Posterior vena cava (tissue), 2 donors: ENCODE measurements at regions not wholly inside any gene's neighbourhood (a gene's known extent, or its start where the extent isn't known, plus 50 kb on each side); places are given as distances from the start of the nearest gene placed in this dataset.

Experiments used
- DNase-seq: peaks from one replicate; pipeline ENCODE4 v3.0.0-alpha.2; 2020; ENCODE audit warnings: low spot score
- intact Hi-C, 2 donors: fragments of 100-400 bp; cut with DNase I; formaldehyde crosslinking; loops; one replicate each; pipeline versions ENCODE4 v1.14.1 to v1.14.2; 2022 to 2023
- donor health status: DM: yes; HTN: yes; CAD: no.
- donor health status: DM: yes; HTN: yes; CAD: no.

DNA sequence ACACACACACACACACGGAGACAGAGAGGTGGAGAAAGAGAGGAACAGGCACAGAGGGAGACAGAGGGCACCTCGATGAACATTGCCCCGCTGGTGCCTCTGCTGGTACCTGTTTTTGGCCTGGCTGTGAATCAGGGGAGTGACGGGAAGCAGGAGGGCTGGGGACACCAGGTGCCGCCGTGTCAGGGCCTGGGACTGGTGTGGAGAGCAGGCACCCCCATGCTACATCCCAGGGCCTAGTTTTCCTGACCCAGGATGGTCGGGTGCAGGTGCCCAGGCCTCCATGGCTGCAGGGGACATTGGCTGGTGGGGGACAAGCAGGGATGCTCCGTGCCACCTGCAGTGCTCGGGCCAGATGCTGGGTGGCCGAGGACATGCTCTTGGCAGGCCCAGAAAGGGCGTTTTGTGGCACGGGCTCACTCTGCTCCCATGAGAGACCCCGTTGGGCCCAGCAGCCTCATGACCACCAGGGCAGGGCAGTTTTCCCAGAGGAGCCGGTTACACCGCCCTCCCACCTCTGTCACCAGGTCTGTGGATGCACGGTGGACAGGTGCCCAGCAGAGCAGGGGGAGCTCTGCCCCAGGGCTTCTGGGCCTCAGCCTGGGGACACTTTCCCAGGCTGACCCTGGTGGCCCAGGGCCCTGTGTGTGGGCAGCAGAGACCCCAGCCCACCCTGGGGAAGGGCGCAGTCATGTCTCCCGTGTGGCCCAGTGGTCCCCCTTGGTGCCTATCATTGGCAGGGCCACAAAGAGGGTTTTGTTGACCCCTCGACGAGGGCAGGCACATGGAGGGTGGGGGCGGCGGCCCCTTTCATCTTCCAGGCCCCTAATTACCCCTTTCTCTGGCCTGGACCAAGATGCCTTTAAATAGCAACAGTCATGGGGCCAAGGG lies 207.5 kb upstream of the RTL1 start:
- intact Hi-C loops = no loop called here
- peak; percentile 69 for DNase-seq

DNA sequence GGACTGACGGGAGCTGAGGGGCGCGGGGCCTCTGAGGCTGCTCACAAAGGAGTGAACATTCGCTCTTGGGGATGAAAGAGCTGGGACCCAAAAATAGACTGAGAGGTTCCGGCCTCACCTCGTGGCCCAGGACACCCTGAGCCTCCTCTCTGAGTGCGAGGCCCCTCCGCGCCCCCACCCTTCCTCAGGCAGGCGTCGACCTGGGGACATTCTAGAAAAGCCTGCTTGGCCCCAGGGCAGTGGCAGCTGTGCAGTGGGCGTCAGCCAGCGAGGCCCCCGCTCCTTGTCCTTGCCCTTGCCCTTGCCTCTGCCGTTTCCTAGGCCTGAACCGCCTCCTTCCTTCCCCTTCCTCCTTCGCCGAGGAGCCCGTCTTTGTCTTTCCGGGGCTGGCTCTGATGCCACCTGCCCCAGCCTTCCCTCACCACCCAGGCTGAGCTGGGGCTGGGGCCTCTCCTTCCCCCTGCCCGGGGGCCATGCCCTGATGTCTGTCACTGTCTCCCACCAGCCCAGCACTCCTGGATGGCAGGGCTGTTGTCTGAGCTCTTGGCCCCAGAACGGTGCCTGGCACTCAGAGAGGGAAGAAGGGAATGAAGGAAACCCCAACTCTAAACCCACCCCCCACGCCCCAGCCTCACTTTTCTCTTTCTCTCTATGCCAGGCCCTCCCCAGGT lies 208.2 kb upstream of the RTL1 start:
- intact Hi-C loops = no loop called here
- peak; percentile 73 for DNase-seq

GRCh38 chr14:101112351-101113107 lies 209.0 kb upstream of the RTL1 start:
- intact Hi-C loops = no loop called here
- DNase-seq = peak; percentile 72

- DNase-seq = peak; percentile 56
Measured at GRCh38 chr14:101113108-101113612, 209.6 kb upstream of the RTL1 start.

DNA sequence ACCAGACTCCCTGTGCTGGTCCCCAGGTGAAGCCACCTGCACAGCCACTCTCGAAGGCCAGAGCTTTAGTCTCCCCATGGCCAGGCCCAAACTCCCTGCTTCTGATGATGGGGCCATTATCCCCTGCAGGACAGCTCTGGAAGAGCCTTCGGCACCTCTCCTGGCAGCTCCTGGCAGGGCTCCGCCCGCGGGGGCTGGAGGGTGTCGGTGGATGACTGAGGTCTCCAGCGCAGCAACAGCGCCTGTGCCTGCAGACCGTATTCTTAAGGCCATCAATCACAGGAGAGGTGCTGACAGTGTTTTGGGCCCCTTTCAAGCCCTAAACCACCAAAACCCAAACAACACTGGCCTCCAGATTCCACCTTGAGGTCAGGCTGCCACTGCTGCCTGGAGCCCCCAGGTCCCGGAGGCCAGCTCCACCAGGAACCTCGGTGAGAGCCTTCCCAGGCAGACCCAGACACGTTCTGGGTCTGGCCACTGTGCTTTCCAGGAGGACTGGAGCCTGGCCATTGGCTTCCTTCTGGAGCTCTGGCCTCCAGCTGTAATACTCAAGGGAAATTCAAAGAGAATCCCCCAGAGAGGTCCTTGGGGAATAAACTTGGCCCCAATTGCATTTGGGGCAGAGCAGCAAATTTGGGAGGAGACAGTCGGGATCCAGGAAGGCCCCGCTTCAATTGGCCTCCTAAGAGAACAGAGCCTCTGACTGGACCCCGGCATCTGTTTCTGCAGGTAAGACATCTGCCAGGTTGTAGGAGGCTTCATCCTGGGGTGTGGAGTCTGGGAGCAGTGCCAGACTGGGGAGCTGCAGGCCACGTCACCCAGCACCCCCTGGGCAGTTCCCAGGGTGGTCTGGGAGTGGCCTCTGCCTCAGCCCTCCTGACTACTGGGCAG lies 210.6 kb upstream of the RTL1 start:
- intact Hi-C loops = no loop called here
- DNase-seq = peak; percentile 54

More at GRCh38 chr14:101113108-101113612, 209.6 kb upstream of the RTL1 start:
- intact Hi-C loops = no loop called here

DNA sequence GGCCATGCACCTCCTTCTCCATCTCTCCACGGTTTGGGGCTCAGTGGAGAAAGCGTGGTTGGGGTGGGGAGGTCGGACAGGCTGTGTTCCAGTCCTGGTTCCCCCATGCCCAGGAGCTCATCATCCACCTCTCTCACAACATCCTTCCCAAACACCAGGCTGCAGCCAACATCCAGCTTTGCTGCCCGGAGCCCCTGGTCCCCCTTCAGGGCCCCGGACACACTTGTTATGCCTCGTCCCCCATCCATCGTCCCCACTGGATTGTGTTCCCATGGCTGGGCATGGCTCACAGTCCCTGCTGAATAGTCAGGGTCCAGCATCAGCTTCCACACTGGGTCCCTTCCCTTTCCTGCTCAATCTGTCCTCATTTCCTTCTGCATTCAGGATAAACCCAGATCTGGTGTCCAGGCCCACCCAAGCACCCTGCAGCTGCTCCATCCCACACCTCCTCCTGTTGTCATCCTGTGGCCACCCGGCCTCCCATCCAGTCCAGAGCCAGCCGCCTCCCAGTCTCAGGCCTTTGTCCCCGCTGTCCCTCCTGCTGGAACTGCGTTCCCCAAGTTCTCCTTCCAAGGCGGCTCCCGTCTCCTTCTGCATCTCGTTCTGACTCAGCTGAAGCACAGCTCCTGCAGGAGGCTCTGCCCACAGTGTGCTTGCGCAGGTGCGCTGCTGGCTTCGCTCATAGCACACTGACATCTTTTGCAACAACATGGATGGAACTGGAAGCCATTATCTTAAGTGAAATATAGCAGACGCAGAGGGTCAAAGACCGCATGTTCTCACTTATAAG lies 211.4 kb upstream of the RTL1 start:
- intact Hi-C loops = no loop called here
- DNase-seq = peak; percentile 49

- DNase-seq = peak; percentile 44
- intact Hi-C loops = no loop called here
Measured at GRCh38 chr14:101115652-101116051, 212.1 kb upstream of the RTL1 start.

- intact Hi-C loops = no loop called here
- peak; percentile 36 for DNase-seq
Measured at GRCh38 chr14:101116065-101116464, 212.5 kb upstream of the RTL1 start.

DNA sequence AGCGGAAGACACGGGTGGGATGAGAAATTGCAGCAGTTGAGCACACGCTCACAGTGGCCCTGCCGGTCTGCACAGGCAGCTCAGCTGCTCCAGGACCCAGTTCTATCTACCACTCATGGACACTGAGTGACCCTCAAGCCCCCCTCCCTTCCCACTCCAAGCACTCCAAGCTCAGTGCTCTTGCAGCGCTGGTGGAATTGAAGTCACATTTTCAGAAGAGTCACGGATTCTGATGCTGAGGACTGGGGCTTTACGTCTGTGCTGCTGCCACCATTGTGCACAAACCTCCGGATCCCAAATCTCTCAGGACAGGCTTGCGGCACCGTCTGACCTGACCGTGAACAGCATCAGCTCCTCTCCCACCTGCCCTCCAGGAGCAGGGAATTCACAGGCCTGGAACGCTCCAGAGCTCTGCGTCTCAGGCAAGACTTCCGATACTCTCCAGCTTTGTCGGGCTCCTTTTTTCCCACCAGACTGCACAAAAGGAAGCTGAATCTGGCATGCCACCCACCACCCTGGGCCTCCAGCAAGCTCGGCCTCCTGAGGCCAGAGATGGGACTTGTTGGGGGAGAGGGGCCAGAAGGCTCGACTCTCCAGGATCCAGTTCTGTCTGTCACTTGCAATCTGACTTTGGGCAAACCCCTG lies 213.1 kb upstream of the RTL1 start:
- peak; percentile 54 for DNase-seq
- intact Hi-C loops = no loop called here

- DNase-seq = no peak
- intact Hi-C loops = no loop called here
Measured at GRCh38 chr14:101117543-101117942, 214.0 kb upstream of the RTL1 start.

DNA sequence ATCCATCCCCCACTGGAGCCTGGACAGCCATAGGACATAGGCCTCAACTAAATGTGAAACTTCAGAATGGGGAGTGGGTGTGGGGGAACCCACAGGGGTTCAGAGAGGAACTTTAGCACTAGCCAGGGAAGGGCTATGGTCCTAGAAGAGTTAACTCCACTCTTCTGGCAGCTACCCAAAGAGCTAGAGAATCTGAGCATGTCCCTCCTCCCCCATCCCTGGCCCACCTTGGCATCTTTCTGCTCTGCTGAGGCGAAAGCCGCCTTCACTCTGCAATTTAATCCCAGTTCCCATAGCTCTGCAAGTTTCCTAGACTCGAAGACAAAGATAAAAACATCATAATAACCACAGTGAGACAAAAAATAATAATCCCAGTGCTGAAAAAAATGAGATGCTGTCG lies 214.7 kb upstream of the RTL1 start:
- peak; percentile 12 for DNase-seq

DNA sequence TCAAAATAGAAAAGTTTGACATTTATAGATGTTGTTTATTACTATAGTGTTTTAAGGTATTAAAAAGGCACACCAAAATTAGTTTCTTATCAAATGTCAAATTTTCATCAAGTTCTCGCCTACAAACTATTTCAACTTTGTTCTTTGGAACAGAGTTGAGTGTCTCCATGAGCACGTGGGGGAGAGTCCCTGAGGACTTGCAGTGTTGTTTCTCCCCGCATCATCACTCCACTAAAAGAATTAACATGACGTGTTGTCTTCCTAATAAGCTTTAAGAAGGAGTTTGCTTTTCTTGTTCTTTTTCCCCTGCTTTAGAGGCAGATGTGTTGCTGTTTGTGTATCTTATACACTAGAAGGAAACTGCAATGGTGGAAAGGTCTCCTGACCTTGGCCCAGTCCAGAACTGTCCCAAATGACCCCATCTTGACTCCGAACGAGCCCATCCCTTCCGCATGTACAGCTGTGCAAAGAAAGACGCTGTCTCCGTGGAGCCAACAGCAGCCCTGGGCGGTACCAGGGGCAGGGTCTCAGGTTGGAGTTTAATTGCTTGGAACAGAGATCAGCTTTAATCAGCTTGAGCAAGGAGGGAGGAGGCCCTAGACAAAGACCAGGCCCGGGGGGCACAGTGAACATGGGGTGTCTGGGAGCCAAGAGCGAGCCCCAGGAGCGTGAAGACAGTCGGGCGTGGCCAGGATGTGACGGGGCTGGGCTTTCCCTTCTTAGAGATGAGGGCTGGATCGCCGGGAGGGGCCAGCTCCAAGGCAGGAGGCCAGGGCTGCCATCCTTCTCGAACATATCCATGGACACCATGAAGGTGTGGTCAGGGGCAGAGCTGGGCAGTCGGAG lies 215.4 kb upstream of the RTL1 start:
- intact Hi-C loops = no loop called here
- peak; percentile 77 for DNase-seq

More for the DNA sequence above, 214.7 kb upstream of the RTL1 start:
- intact Hi-C loops = no loop called here

GRCh38 chr14:101119830-101120571 lies 216.5 kb upstream of the RTL1 start:
- DNase-seq = peak; percentile 69
- intact Hi-C loops = no loop called here

DNA sequence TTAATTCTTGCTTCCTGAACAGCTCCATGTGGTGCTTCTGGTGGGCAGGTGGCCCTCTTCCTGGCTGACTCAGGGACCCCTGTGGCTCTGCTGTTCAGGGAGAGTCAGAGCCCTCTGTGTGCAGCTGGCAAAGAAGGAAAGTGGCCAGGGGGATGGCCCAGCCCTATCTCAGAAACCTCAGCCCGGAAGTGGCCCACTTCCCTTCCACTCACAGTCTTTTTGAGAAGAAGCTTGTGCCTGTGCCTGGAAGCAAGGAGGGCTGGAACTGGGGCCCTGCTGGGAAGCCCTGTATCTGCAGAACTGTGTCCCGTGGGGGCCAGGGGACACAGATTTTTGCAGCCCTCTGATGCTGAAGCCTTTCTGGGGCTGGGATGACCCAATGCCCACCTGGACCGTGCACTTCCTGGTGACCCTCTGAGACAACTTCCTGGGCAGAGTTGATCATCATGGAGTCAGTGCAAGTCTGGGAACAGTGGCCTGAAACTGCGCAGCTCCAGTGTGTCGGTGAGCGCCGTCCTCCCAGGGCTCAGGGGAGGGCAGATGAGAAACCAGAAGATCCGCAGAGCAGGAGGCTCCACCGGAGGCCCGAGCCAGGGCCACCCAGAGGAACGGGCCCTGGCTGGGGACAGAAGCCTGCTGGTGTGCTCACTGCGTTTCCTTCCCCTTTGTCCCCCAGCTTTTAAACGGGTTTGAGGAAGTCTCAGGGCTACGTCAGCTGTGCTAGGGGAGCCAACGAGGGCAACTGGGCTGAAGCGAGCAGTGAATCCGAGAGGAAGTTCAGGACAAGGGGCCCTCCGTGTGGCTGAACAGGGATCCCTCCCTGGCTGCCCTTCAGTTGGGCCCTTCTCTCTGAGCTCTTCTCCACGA lies 217.4 kb upstream of the RTL1 start:
- DNase-seq = peak; percentile 88
- intact Hi-C loops = no loop called here

DNA sequence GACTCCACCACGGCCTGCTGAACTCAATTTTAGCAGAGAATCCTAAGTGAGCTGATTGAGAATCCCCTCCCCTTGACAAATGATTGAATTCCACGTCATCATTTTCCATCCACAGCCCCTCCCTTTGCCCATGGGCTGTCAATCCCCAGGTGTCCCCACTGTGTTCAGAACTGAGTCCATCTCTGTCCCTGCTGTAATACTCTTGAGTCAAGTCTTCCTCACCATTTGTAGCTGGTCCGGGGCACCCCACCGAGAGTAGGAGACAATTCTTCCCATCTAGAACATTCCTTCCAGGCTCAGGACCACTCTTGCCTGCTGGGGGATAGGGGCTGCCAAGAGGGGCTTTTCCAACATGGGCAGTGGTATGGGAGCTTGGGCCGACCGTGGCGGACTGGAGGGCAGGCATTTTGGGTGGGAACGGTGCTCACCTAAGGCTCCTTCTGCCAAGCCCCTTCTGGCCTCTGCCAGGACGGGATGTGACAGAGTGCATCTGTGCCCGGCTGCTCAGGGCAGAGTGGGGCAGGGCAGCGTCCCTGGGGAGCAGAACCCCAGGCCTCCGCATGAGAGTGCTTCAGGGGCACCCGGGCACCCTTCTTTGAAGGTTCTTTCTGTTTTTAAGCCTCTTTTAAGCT lies 218.1 kb upstream of the RTL1 start:
- peak; percentile 72 for DNase-seq
- intact Hi-C loops = no loop called here
